SK-N-SH (cell line): ENCODE measurements at regions not wholly inside any gene's neighbourhood (a gene's known extent, or its start where the extent isn't known, plus 50 kb on each side); places are given as distances from the start of the nearest gene placed in this dataset.

Source experiments
- CTCF ChIA-PET: fragments of 300-600, 350-600 bp; formaldehyde crosslinking; extraction: SDS; loops from one replicate; lab custom pipeline; 2021; lab: Yijun Ruan, JAX
- POLR2A ChIA-PET: fragments of 350-600 bp; sonication (Branson Sonifier 250); formaldehyde crosslinking; extraction: SDS; loops from one replicate; lab custom pipeline; 2020; ENCODE audit warnings: antibody characterized with exemption, inconsistent platforms; lab: Yijun Ruan, JAX
- DNase-seq: peaks from one replicate; pipeline ENCODE4 v3.0.0; 2012
- H2AFZ ChIP-seq: fragments of 200-600 bp; sonication (generic); 2 replicates; pipeline ENCODE4 v1.8.1; 2016; ENCODE audit warnings: antibody characterized with exemption, mild to moderate bottlenecking, low read depth
- H3F3A ChIP-seq: fragments of 200-600 bp; sonication (generic); replicated peaks from 2 replicates; pipeline ENCODE3; 2016; ENCODE audit warnings: antibody characterized with exemption, mild to moderate bottlenecking; ENCODE audit not compliant: insufficient read depth
- H3K27ac ChIP-seq, 2 experiments: fragments of 200-500 bp in 1 of 2; fragments of 200-600 bp in 1 of 2; sonication (Bioruptor generic) in 1 of 2; sonication (generic), shearing (Covaris generic) in 1 of 2; 2 replicates each; pipeline versions ENCODE4 v1.5.1 to v1.6.1; 2014 to 2016; ENCODE audit warnings: low read depth in 2 of 2, inconsistent platforms in 1 of 2, low read length in 1 of 2, mild to moderate bottlenecking in 1 of 2, mixed read lengths in 1 of 2
- H3K27me3 ChIP-seq: fragments of 200-600 bp; sonication (generic), shearing (Covaris generic); 2 replicates; pipeline ENCODE4 v1.6.1; 2016; ENCODE audit warnings: mixed run types; ENCODE audit not compliant: insufficient read depth
- H3K36me3 ChIP-seq, 2 experiments: fragments of 200-500 bp in 1 of 2; fragments of 200-600 bp in 1 of 2; sonication (Bioruptor generic) in 1 of 2; sonication (generic) in 1 of 2; replicated peaks in 1 of 2; 2 replicates each; pipeline versions ENCODE3 to v1.5.1; 2014 to 2016; ENCODE audit warnings: low read length in 1 of 2, mild to moderate bottlenecking in 1 of 2; ENCODE audit not compliant: insufficient read depth in 2 of 2, control insufficient read depth in 1 of 2
- H3K4me1 ChIP-seq, 2 experiments: fragments of 200-500 bp in 1 of 2; fragments of 200-600 bp in 1 of 2; sonication (Bioruptor generic) in 1 of 2; sonication (generic), shearing (Covaris generic) in 1 of 2; 2 replicates each; pipeline versions ENCODE4 v1.5.1 to v1.6.1; 2014 to 2016; ENCODE audit warnings: low read depth in 1 of 2, low read length in 1 of 2, mixed run types in 1 of 2; ENCODE audit not compliant: insufficient read depth in 2 of 2, control insufficient read depth in 1 of 2
- H3K4me2 ChIP-seq: fragments of 200-600 bp; sonication (generic), shearing (Covaris generic); 2 replicates; pipeline ENCODE4 v1.6.1; 2017; ENCODE audit warnings: mixed run types
- H3K4me3 ChIP-seq, 2 experiments: fragments of 200-500 bp in 1 of 2; fragments of 200-600 bp in 1 of 2; sonication (Bioruptor generic) in 1 of 2; sonication (generic), shearing (Covaris generic) in 1 of 2; 2 replicates each; pipeline versions ENCODE4 v1.5.1 to v1.8.1; 2014 to 2016; ENCODE audit warnings: low read depth in 2 of 2, inconsistent platforms in 1 of 2, low read length in 1 of 2, mild to moderate bottlenecking in 1 of 2, mixed read lengths in 1 of 2, moderate library complexity in 1 of 2
- H3K79me2 ChIP-seq: fragments of 200-600 bp; sonication (generic); 2 replicates; pipeline ENCODE4 v1.8.1; 2017; ENCODE audit warnings: mild to moderate bottlenecking; ENCODE audit not compliant: insufficient read depth
- H3K9ac ChIP-seq: fragments of 200-600 bp; sonication (generic); 2 replicates; pipeline ENCODE4 v1.6.1; 2017; ENCODE audit warnings: mixed run types
- H3K9me2 ChIP-seq: fragments of 200-600 bp; sonication (generic); 2 replicates; pipeline ENCODE4 v1.6.1; 2017; ENCODE audit warnings: mixed run types
- H3K9me3 ChIP-seq: fragments of 200-600 bp; sonication (generic); 2 replicates; pipeline ENCODE4 v1.6.1; 2017; ENCODE audit warnings: mixed run types, mild to moderate bottlenecking, moderate library complexity
- H4K20me1 ChIP-seq: fragments of 200-600 bp; sonication (generic); 2 replicates; pipeline ENCODE4 v1.6.1; 2017; ENCODE audit warnings: mild to moderate bottlenecking, mixed run types; ENCODE audit not compliant: insufficient read depth
- CHD2 ChIP-seq: fragments of 150-350 bp; IDR thresholded peaks from 2 replicates; pipeline ENCODE4 v1.6.1; 2018; ENCODE audit warnings: low read length; ENCODE audit not compliant: partially characterized antibody
- EP300 ChIP-seq, 2 experiments: IDR thresholded peaks; 2 replicates each; pipeline versions ENCODE4 v1.4.0 to v1.6.1; 2012; ENCODE audit warnings: borderline replicate concordance in 1 of 2, low read depth in 1 of 2, low read length in 1 of 2
- EZH2phosphoT487 ChIP-seq: fragments of 200-600 bp; sonication (generic); IDR thresholded peaks from 2 replicates; pipeline ENCODE4 v1.6.1; 2017; ENCODE audit warnings: low read depth, mixed run types, mild to moderate bottlenecking, antibody characterized with exemption, moderate library complexity, borderline replicate concordance
- FOSL2 ChIP-seq: IDR thresholded peaks from 2 replicates; pipeline ENCODE4 v1.4.0; 2012; ENCODE audit warnings: low read depth, mild to moderate bottlenecking, moderate library complexity, borderline replicate concordance
- FOXJ3 ChIP-seq: sonication (generic); formaldehyde crosslinking; IDR thresholded peaks from 2 replicates; pipeline ENCODE4 v1.5.1; 2020; ENCODE audit warnings: mild to moderate bottlenecking, missing genetic modification reagents
- JUND ChIP-seq: IDR thresholded peaks from 2 replicates; pipeline ENCODE4 v1.4.0; 2012
- MAX ChIP-seq: IDR thresholded peaks from 2 replicates; pipeline ENCODE4 v1.4.0; 2012; ENCODE audit warnings: low read depth
- MXI1 ChIP-seq: IDR thresholded peaks from 2 replicates; pipeline ENCODE4 v1.6.1; 2012; ENCODE audit warnings: mild to moderate bottlenecking, low read depth, low read length, improper control_type of control experiment
- NRF1 ChIP-seq: IDR thresholded peaks from 2 replicates; pipeline ENCODE4 v1.6.1; 2012; ENCODE audit warnings: low read depth, mild to moderate bottlenecking, low read length
- PBX3 ChIP-seq: IDR thresholded peaks from 2 replicates; pipeline ENCODE4; 2012
- RAD21 ChIP-seq: IDR thresholded peaks from 2 replicates; pipeline ENCODE4 v1.6.1; 2012; ENCODE audit warnings: mild to moderate bottlenecking, low read length
- SIN3A ChIP-seq: IDR thresholded peaks from 2 replicates; pipeline ENCODE4 v1.6.1; 2012; ENCODE audit warnings: low read depth, mild to moderate bottlenecking, low read length, moderate library complexity, borderline replicate concordance
- SMC3 ChIP-seq: IDR thresholded peaks from 2 replicates; pipeline ENCODE4 v1.6.1; 2012; ENCODE audit warnings: low read depth, low read length, improper control_type of control experiment
- TCF12 ChIP-seq: IDR thresholded peaks from 2 replicates; pipeline ENCODE4 v1.4.0; 2012
- USF1 ChIP-seq: IDR thresholded peaks from 2 replicates; pipeline ENCODE4 v1.4.0; 2012; ENCODE audit warnings: low read depth, borderline replicate concordance
- USF2 ChIP-seq: fragments of 150-350 bp; IDR thresholded peaks from 2 replicates; pipeline ENCODE4 v1.6.1; 2017; ENCODE audit warnings: antibody characterized with exemption, low read length, low read depth, borderline replicate concordance
- WGBS: methylation state at CpG from one replicate; pipeline ENCODE4 v1.1.6; 2017; ENCODE audit warnings: low lambda C conversion rate; 5-methylcytosine and 5-hydroxymethylcytosine counted together
- TF ChIP-seq, protein P1 (sequence below): fragments of 150-350 bp; IDR thresholded peaks from 2 replicates; pipeline ENCODE4 v1.6.1; 2016; ENCODE audit warnings: mild to moderate bottlenecking, low read depth, low read length
- TF ChIP-seq, protein P2 (sequence below): fragments of 200-600 bp; sonication (generic); IDR thresholded peaks from 2 replicates; pipeline ENCODE4 v1.6.1; 2017; ENCODE audit warnings: antibody characterized with exemption, mild to moderate bottlenecking, moderate library complexity

DNA sequence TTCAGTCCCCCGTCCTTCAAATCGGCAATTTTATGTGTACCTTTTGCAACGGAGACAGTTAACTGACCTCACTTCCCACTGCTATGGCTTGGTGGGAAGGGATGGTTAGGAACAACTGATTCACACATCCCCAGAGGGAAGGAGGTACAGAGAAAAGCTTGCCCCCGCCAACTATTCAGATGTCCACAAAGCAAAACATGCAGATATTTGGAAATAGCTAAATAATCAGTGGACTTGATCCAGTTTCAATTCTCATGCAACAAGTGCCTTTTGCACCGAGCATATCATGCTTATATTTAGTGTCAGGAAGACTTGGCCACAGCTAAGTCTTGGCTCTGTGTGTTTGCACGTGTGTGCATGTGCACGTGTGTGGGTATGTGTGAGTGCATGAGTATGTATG, 144.6 kb downstream of the SNX19 start:
- H4K20me1 ChIP-seq = no peaks in the 10 kb centered on the region
- H3K4me3 ChIP-seq = no peak overlapping the region
- no peaks in the 10 kb centered on the region for H3K36me3 ChIP-seq
- H3K9ac ChIP-seq = no peak overlapping the region
- TF ChIP-seq FOXJ3 = no peak
- TF ChIP-seq JUND = no peak
- no peak for TF ChIP-seq USF2
- TF ChIP-seq, all 33 proteins: peak for 0
- Histone ChIP-seq H2AFZ (no peak overlapping the region), H3K4me1 (peaks cover 5 to 19% of the 10 kb centered on the region in 2 experiments), H3K9me3 (no peaks in the 10 kb centered on the region), H3F3A (peaks cover 19% of the 10 kb centered on the region), H3K9me2 (no peaks in the 10 kb centered on the region), H3K27me3 (no peaks in the 10 kb centered on the region), H3K27ac (peak overlapping the region in 1 of 2 experiments; percentile 73; a peak in 2 of 4 replicates), H3K79me2 (no peaks in the 10 kb centered on the region), H3K4me2 (peak overlapping the region; percentile 34; the same call in 1 of the 2 replicates)
- POLR2A ChIA-PET = no interaction called here
- no peak for DNase-seq
- WGBS = 88% methylated on average over 7 of the region's 7 CpGs
- CTCF ChIA-PET = no interaction called here

GRCh38 chr11:130772266-130773227, 143.7 kb downstream of the SNX19 start:
- Histone ChIP-seq H3K9ac (no peak overlapping the region), H3K4me3 (no peak overlapping the region), H3K27me3 (no peaks in the 10 kb centered on the region), H3K27ac (peak overlapping the region; percentile 73 to 78; a peak in 3 of 4 replicates), H3K36me3 (no peaks in the 10 kb centered on the region), H2AFZ (no peak overlapping the region), H3K4me1 (peaks cover 5 to 19% of the 10 kb centered on the region in 2 experiments), H3F3A (peaks cover 19% of the 10 kb centered on the region), H3K79me2 (no peaks in the 10 kb centered on the region), H3K9me2 (no peaks in the 10 kb centered on the region), H3K4me2 (peak overlapping the region; percentile 34), H4K20me1 (no peaks in the 10 kb centered on the region), H3K9me3 (no peaks in the 10 kb centered on the region)
- ChIA-PET POLR2A (no interaction called here), CTCF (interaction anchor here (1.0 kb wide), 1 partner anchor 10 kb away, joined by 4 read pairs; no protein-coding TSS in a partner anchor)
- WGBS = 42% methylated on average over 4 of the region's 6 CpGs
- no peak for DNase-seq
- TF ChIP-seq EZH2phosphoT487 (no peak), SIN3A (0 out of 2 replicates have a peak, but pooled peaks have one; percentile 69), RAD21 (no peak), CHD2 (no peak), FOSL2 (peak; percentile 55), EP300 (IDR thresholded peaks at IDR 0.05; ENCODE audit: borderline replicate concordance in 1 of 2, low read depth in 1 of 2, low read length in 1 of 2) (peak; percentile 77 to 96), USF2 (no peak), NRF1 (no peak), MXI1 (no peak), PBX3 (peak; percentile 96), MAX (peak; percentile 29; the same call in 1 of the 2 replicates), SMC3 (no peak), TCF12 (peak; percentile 97), USF1 (peak; percentile 42; the same call in 1 of the 2 replicates)
- TF ChIP-seq, protein P1, sequence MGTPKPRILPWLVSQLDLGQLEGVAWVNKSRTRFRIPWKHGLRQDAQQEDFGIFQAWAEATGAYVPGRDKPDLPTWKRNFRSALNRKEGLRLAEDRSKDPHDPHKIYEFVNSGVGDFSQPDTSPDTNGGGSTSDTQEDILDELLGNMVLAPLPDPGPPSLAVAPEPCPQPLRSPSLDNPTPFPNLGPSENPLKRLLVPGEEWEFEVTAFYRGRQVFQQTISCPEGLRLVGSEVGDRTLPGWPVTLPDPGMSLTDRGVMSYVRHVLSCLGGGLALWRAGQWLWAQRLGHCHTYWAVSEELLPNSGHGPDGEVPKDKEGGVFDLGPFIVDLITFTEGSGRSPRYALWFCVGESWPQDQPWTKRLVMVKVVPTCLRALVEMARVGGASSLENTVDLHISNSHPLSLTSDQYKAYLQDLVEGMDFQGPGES = no peak
- TF ChIP-seq, protein P2, sequence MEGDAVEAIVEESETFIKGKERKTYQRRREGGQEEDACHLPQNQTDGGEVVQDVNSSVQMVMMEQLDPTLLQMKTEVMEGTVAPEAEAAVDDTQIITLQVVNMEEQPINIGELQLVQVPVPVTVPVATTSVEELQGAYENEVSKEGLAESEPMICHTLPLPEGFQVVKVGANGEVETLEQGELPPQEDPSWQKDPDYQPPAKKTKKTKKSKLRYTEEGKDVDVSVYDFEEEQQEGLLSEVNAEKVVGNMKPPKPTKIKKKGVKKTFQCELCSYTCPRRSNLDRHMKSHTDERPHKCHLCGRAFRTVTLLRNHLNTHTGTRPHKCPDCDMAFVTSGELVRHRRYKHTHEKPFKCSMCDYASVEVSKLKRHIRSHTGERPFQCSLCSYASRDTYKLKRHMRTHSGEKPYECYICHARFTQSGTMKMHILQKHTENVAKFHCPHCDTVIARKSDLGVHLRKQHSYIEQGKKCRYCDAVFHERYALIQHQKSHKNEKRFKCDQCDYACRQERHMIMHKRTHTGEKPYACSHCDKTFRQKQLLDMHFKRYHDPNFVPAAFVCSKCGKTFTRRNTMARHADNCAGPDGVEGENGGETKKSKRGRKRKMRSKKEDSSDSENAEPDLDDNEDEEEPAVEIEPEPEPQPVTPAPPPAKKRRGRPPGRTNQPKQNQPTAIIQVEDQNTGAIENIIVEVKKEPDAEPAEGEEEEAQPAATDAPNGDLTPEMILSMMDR = no peak
